CD4-positive, alpha-beta T cell (primary cell): ENCODE measurements at regions not wholly inside any gene's neighbourhood (a gene's known extent, or its start where the extent isn't known, plus 50 kb on each side); places are given as distances from the start of the nearest gene placed in this dataset.

Source experiments
- ATAC-seq: fragments of 200-7000 bp; cut with Tn5 transposase; one replicate; pipeline ENCODE4 v1.10.0; 2022; ENCODE audit warnings: mild to moderate bottlenecking; ENCODE audit not compliant: poor library complexity
- CTCF ChIA-PET: fragments of 350-600 bp; sonication (Branson Sonifier 250); formaldehyde crosslinking; loops from one replicate; lab custom pipeline; 2021; ENCODE audit warnings: antibody characterized with exemption, inconsistent platforms; lab: Charles Lee
- POLR2A ChIA-PET: fragments of 350-600 bp; sonication (Branson Sonifier 250); formaldehyde crosslinking; loops from one replicate; lab custom pipeline; 2021; ENCODE audit warnings: antibody characterized with exemption, inconsistent platforms; lab: Charles Lee
- DNase-seq, 14 experiments: peaks; one replicate each; pipeline ENCODE4 v3.0.0-alpha.2; 2013 to 2020; ENCODE audit warnings: mixed read lengths in 2 of 14
- H3K27ac ChIP-seq, 2 donors: one replicate each; pipeline versions ENCODE4 v1.5.1 to v1.7.0; 2013; ENCODE audit warnings: low read length in 2 of 2, low read depth in 1 of 2, mild to moderate bottlenecking in 1 of 2
- H3K27me3 ChIP-seq, 2 experiments: 1 replicate in 1 of 2; 2 replicates in 1 of 2; pipeline versions ENCODE4 v1.6.1 to v1.7.0; 2013; ENCODE audit warnings: low read length in 2 of 2, control low read depth in 1 of 2, mild to moderate bottlenecking in 1 of 2, moderate library complexity in 1 of 2; ENCODE audit not compliant: insufficient read depth in 2 of 2, control insufficient read depth in 1 of 2
- H3K36me3 ChIP-seq: one replicate; pipeline ENCODE4 v1.6.1; 2013; ENCODE audit warnings: low read length, control low read depth; ENCODE audit not compliant: insufficient read depth
- H3K4me1 ChIP-seq: one replicate; pipeline ENCODE4 v1.6.1; 2013; ENCODE audit warnings: low read length, control low read depth; ENCODE audit not compliant: insufficient read depth
- H3K4me3 ChIP-seq: one replicate; pipeline ENCODE4 v1.5.1; 2013; ENCODE audit warnings: mild to moderate bottlenecking, low read length, moderate library complexity
- H3K9me3 ChIP-seq, 2 experiments: 1 replicate in 1 of 2; 2 replicates in 1 of 2; pipeline versions ENCODE4 v1.6.1 to v1.7.0; 2013; ENCODE audit warnings: low read length in 2 of 2, mild to moderate bottlenecking in 2 of 2, control low read depth in 1 of 2, moderate library complexity in 1 of 2; ENCODE audit not compliant: control insufficient read depth in 1 of 2, insufficient read depth in 1 of 2
- H3K27ac Mint-ChIP-seq: one replicate; pipeline ENCODE4 v1.8.0; 2020; ENCODE audit warnings: mixed read lengths
- H3K27me3 Mint-ChIP-seq: one replicate; pipeline ENCODE4 v1.8.0; 2021; ENCODE audit warnings: mixed read lengths
- H3K36me3 Mint-ChIP-seq: one replicate; pipeline ENCODE4 v1.8.0; 2021; ENCODE audit warnings: low read depth, mixed read lengths
- H3K4me1 Mint-ChIP-seq: one replicate; pipeline ENCODE4 v1.8.0; 2021; ENCODE audit warnings: low read depth, mixed read lengths
- H3K4me3 Mint-ChIP-seq: one replicate; pipeline ENCODE4 v1.8.0; 2020; ENCODE audit warnings: mild to moderate bottlenecking, mixed read lengths
- H3K9me3 Mint-ChIP-seq: one replicate; pipeline ENCODE4 v1.8.0; 2020; ENCODE audit warnings: mixed read lengths
- intact Hi-C, 2 experiments: fragments of 100-400 bp; cut with DNase I in 1 of 2; cut with micrococcal nuclease in 1 of 2; formaldehyde crosslinking; loops; one replicate each; pipeline versions ENCODE4 v1.15.1 to v1.9.0; 2023 to 2025; cut with DNase I, micrococcal nuclease
- TF ChIP-seq, protein P1 (sequence below): fragments of 200-600 bp; IDR thresholded peaks from one replicate; pipeline ENCODE4 v1.8.0; 2022; ENCODE audit warnings: antibody characterized with exemption, mild to moderate bottlenecking

DNA sequence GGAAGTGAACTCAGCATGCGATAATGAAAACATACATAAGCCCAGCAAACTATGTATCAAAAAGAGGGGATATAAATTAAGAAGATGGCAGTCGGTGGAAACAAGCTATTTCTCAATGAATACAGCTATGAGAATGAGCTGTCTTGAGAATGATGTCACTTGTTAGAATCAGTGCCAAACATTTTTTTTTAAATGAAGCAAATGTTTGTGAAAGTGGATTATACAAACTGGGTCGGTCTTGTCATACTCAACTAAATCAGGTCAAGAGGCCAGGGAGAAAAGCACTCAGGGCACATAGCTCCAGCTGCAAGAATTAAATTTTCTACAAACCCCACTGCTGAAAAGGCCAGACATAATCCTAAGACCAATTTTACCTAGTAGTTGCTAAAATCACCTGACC lies 1048.4 kb downstream of the SLITRK1 start:
- no peak overlapping the region for H3K27ac Mint-ChIP-seq
- H3K27me3 Mint-ChIP-seq: no peaks in the 10 kb centered on the region
- ChIA-PET POLR2A (no interaction called here), CTCF (no interaction called here)
- no peaks in the 10 kb centered on the region for H3K4me1 Mint-ChIP-seq
- DNase-seq (no peak), ATAC-seq (no peak)
- no peak overlapping the region for H3K4me3 Mint-ChIP-seq
- no peaks in the 10 kb centered on the region for H3K36me3 Mint-ChIP-seq
- H3K9me3 ChIP-seq: peaks cover 0 to 1% of the 10 kb centered on the region in 2 experiments
- H3K27me3 ChIP-seq: no peaks in the 10 kb centered on the region
- H3K4me1 ChIP-seq: no peaks in the 10 kb centered on the region
- TF ChIP-seq, protein P1, sequence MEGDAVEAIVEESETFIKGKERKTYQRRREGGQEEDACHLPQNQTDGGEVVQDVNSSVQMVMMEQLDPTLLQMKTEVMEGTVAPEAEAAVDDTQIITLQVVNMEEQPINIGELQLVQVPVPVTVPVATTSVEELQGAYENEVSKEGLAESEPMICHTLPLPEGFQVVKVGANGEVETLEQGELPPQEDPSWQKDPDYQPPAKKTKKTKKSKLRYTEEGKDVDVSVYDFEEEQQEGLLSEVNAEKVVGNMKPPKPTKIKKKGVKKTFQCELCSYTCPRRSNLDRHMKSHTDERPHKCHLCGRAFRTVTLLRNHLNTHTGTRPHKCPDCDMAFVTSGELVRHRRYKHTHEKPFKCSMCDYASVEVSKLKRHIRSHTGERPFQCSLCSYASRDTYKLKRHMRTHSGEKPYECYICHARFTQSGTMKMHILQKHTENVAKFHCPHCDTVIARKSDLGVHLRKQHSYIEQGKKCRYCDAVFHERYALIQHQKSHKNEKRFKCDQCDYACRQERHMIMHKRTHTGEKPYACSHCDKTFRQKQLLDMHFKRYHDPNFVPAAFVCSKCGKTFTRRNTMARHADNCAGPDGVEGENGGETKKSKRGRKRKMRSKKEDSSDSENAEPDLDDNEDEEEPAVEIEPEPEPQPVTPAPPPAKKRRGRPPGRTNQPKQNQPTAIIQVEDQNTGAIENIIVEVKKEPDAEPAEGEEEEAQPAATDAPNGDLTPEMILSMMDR: no peak
- no peak overlapping the region for H3K4me3 ChIP-seq
- no peaks in the 10 kb centered on the region for H3K36me3 ChIP-seq
- no peak overlapping the region for H3K27ac ChIP-seq
- H3K9me3 Mint-ChIP-seq: peaks cover 2% of the 10 kb centered on the region
- intact Hi-C loops: no loop called here

DNA sequence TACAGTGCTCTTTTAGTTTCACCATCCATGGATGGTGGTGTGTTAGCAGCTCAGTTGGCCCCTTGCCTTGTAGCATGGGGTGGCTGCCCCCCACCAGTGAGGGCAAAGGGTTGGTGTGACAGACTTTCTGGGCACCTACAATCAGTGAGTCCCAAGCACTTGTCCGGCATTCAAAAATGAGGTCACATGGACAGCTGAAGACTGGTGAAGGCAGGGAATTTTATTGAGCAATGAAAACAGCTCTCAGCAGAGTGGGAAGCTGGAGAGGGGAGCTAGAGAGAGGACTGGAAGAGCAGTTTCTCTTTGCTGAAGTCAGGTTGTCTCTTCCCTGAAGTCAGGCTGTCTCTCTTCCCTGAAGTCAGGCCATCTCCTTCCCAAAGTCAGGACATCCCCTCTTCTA lies 1053.2 kb downstream of the SLITRK1 start:
- no peak for ATAC-seq
- ChIA-PET CTCF (no interaction called here), POLR2A (no interaction called here)
- Histone ChIP-seq H3K4me1 (no peaks in the 10 kb centered on the region), H3K36me3 (no peaks in the 10 kb centered on the region), H3K27ac (no peak overlapping the region), H3K9me3 (peaks cover 0 to 4% of the 10 kb centered on the region in 2 experiments), H3K4me3 (no peak overlapping the region), H3K27me3 (no peaks in the 10 kb centered on the region)
- no peaks in the 10 kb centered on the region for H3K27me3 Mint-ChIP-seq
- H3K9me3 Mint-ChIP-seq: peaks cover 5% of the 10 kb centered on the region
- H3K4me3 Mint-ChIP-seq: no peak overlapping the region
- TF ChIP-seq, protein P1: no peak
- intact Hi-C loops: no loop called here
- H3K27ac Mint-ChIP-seq: no peak overlapping the region
- H3K4me1 Mint-ChIP-seq: no peaks in the 10 kb centered on the region
- DNase-seq: no peak
- H3K36me3 Mint-ChIP-seq: no peaks in the 10 kb centered on the region

DNA sequence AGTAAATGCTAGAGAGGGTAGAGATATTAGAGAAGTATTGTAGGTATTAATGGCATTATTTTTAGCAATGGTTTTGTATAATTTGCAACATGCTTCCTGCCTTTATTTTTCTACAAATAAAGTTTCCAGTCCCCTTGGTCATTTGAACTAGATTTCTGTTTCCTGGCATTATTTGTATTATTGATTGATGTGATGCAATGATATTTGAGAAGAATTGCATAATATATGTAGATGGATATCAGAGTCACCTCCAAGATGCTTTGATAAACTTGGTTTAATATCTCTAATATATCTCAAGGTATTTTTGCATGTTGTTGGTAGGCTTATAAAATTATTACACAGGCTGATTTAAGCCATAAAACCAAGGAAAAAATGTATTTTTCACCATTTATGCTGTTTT lies 1054.5 kb downstream of the SLITRK1 start:
- Mint-ChIP-seq H3K4me1 (no peaks in the 10 kb centered on the region), H3K27me3 (no peaks in the 10 kb centered on the region), H3K4me3 (no peak overlapping the region), H3K27ac (no peak overlapping the region), H3K36me3 (no peaks in the 10 kb centered on the region), H3K9me3 (peaks cover 3% of the 10 kb centered on the region)
- H3K36me3 ChIP-seq: no peaks in the 10 kb centered on the region
- no peak overlapping the region for H3K27ac ChIP-seq
- no peaks in the 10 kb centered on the region for H3K4me1 ChIP-seq
- ChIA-PET CTCF (no interaction called here), POLR2A (no interaction called here)
- TF ChIP-seq, protein P1: no peak
- no peak overlapping the region for H3K4me3 ChIP-seq
- DNase-seq: no peak
- H3K9me3 ChIP-seq: peaks cover 0 to 10% of the 10 kb centered on the region in 2 experiments
- intact Hi-C loops: no loop called here
- H3K27me3 ChIP-seq: no peaks in the 10 kb centered on the region
- no peak for ATAC-seq
